SU-DHL-6 (cell line): ENCODE measurements at regions not wholly inside any gene's neighbourhood (a gene's known extent, or its start where the extent isn't known, plus 50 kb on each side); places are given as distances from the start of the nearest gene placed in this dataset.

Experiments used
- EZH2phosphoT487 ChIP-seq: fragments of 200-600 bp; sonication (generic), shearing (Covaris generic); conservative IDR thresholded peaks from 2 replicates; pipeline ENCODE4 v1.6.1; 2018; ENCODE audit warnings: mild to moderate bottlenecking, antibody characterized with exemption, low read length, moderate library complexity, mixed read lengths
- TF ChIP-seq, protein P1 (sequence below): fragments of 200-600 bp; sonication (generic); IDR thresholded peaks from one replicate; pipeline ENCODE4 v1.5.1; 2017; ENCODE audit warnings: antibody characterized with exemption, mild to moderate bottlenecking, low read length, moderate library complexity; ENCODE audit not compliant: insufficient read depth, poor library complexity, severe bottlenecking

DNA sequence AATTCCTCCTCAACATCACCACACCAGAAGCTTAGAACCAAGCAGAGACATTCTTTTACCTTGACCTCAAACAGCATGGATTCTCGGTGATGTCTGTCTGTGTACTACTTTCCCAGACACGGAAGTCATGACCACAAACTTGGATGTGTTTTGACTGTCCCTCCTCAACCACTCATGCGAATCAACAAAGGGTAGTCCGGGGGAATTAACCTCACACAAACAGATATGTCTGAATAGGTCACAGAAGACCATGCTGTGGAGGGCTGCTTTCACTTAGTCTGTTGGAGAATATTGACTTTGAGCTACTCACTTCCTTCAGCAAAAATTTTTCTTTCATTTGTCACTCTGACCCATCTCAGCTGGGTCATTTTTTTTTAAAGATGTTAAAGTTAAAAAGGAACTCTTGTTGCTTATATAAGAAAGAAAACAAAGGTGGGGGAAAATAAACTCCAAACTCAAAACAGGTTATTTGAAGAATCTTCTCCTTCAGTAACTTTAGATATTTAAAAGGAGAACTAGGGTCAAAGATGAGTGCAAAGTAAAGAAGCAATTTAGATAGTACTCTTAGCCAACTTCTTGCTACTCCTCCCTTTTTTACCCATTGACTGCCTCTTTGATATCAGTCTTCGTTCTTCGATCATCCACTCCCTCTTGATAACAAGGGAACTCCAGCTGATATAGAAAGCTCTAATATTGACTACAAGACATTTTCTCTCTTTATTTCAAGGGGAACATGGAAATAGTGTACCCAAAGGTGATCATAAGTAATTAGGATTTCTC, 343.4 kb upstream of the CDH6 start:
- TF ChIP-seq, protein P1, sequence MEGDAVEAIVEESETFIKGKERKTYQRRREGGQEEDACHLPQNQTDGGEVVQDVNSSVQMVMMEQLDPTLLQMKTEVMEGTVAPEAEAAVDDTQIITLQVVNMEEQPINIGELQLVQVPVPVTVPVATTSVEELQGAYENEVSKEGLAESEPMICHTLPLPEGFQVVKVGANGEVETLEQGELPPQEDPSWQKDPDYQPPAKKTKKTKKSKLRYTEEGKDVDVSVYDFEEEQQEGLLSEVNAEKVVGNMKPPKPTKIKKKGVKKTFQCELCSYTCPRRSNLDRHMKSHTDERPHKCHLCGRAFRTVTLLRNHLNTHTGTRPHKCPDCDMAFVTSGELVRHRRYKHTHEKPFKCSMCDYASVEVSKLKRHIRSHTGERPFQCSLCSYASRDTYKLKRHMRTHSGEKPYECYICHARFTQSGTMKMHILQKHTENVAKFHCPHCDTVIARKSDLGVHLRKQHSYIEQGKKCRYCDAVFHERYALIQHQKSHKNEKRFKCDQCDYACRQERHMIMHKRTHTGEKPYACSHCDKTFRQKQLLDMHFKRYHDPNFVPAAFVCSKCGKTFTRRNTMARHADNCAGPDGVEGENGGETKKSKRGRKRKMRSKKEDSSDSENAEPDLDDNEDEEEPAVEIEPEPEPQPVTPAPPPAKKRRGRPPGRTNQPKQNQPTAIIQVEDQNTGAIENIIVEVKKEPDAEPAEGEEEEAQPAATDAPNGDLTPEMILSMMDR = no peak
- TF ChIP-seq EZH2phosphoT487 = no peak
